NT2/D1 (cell line): ENCODE measurements at regions not wholly inside any gene's neighbourhood (a gene's known extent, or its start where the extent isn't known, plus 50 kb on each side); places are given as distances from the start of the nearest gene placed in this dataset.

ENCODE experiments used
- DNase-seq: peaks from one replicate; pipeline ENCODE4 v3.0.0-alpha.2; 2011; ENCODE audit warnings: low read depth, low spot score
- H3K27me3 ChIP-seq: 2 replicates; pipeline ENCODE4 v1.6.0; 2011; ENCODE audit warnings: mild to moderate bottlenecking; ENCODE audit not compliant: insufficient read length, insufficient read depth
- H3K36me3 ChIP-seq: 2 replicates; pipeline ENCODE4 v1.6.1; 2011; ENCODE audit warnings: mild to moderate bottlenecking, low read length, mixed read lengths; ENCODE audit not compliant: insufficient read depth, insufficient read length
- H3K4me1 ChIP-seq: 2 replicates; pipeline ENCODE4 v1.5.1; 2011; ENCODE audit not compliant: insufficient read depth, insufficient read length
- H3K4me3 ChIP-seq: 2 replicates; pipeline ENCODE4 v1.5.1; 2011; ENCODE audit warnings: low read depth; ENCODE audit not compliant: insufficient read length
- H3K9ac ChIP-seq: 2 replicates; pipeline ENCODE4 v1.6.0; 2011; ENCODE audit warnings: low read depth; ENCODE audit not compliant: insufficient read length
- H3K9me3 ChIP-seq: 2 replicates; pipeline ENCODE4 v1.5.1; 2011; ENCODE audit warnings: mild to moderate bottlenecking, low read length; ENCODE audit not compliant: insufficient read depth
- SUZ12 ChIP-seq: IDR thresholded peaks from 2 replicates; pipeline ENCODE4 v1.6.1; 2011; ENCODE audit not compliant: insufficient read length, insufficient read depth; ENCODE audit errors: extremely low read depth
- YY1 ChIP-seq: IDR thresholded peaks from 2 replicates; pipeline ENCODE4 v1.6.1; 2011; ENCODE audit not compliant: insufficient read length, insufficient read depth
- ZNF274 ChIP-seq: IDR thresholded peaks from 2 replicates; pipeline ENCODE4 v1.6.1; 2011; ENCODE audit warnings: mild to moderate bottlenecking, low read depth, low read length

DNA sequence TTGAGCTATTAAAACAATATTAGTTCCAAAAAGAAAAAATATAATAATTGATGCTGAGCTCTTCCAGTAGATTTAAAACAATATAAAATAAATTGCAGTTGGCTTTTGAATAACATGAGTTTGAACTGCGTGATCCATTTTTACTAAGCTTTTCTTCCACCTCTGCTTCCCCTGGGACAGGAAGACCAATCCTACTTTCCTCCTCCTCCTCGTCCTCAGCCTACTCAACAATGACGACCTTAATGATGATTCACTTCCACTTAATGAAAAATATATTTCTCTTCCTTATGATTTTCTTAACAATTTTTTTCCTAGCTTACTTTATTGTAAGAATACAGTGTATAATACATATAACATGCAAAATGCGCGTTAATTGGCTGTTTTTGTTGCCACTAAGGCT lies 78.9 kb upstream of the THRB start:
- TF ChIP-seq SUZ12 (no peak), ZNF274 (no peak), YY1 (no peak)
- Histone ChIP-seq H3K4me1 (no peaks in the 10 kb centered on the region), H3K9ac (no peak overlapping the region), H3K4me3 (no peak overlapping the region), H3K9me3 (no peaks in the 10 kb centered on the region; the same call in 1 of the 2 replicates), H3K27me3 (no peaks in the 10 kb centered on the region), H3K36me3 (no peaks in the 10 kb centered on the region)
- no peak for DNase-seq

DNA sequence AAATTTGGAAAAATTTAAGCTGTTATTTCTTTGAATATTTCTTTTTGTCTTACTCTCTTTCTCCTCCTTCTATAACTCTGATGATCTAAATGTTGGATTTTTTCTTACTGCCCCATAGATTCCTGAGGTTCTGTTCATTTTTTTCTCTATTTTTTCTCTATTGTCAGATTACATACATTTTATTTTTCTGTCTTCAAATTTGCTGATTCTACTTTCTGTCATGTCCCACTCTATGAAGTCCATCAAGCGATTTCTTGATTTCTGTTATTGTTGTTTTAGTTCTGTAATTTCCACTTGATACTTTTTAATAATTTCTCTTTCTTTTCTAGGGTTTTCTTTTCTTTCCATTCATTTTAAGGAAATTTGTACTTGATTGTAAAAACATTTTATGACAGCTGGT lies 83.7 kb upstream of the THRB start:
- Histone ChIP-seq H3K9ac (no peak overlapping the region), H3K9me3 (no peaks in the 10 kb centered on the region), H3K36me3 (no peaks in the 10 kb centered on the region), H3K27me3 (no peaks in the 10 kb centered on the region), H3K4me3 (no peak overlapping the region), H3K4me1 (no peaks in the 10 kb centered on the region)
- DNase-seq = no peak
- TF ChIP-seq YY1 = no peak
- no peak for TF ChIP-seq ZNF274
- TF ChIP-seq SUZ12 = no peak

DNA sequence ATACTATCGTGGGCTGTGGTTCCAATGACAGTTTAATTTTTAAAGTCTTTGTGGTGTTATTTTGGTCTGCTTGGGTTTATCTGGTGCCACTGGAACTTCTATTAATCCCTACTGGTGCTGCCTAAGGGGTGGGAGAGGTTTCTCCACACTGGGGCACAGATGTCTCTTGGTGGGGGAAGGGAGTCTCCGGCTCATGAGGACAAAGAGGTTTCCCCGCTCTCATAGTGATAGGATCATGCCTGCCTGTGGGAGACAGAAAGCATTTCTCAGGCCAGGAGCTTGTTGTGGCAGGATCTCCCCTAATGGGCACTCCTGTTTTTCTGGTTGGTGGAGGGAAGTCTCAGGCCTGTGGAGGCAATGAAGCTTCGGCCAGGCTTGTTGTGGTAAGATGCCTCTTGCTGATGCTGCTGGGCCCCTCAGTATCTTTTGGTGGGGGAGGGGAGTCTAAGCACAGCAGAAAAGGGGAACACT lies 84.3 kb upstream of the THRB start:
- H3K9ac ChIP-seq = no peak overlapping the region
- TF ChIP-seq SUZ12 (no peak), ZNF274 (no peak), YY1 (no peak)

DNA sequence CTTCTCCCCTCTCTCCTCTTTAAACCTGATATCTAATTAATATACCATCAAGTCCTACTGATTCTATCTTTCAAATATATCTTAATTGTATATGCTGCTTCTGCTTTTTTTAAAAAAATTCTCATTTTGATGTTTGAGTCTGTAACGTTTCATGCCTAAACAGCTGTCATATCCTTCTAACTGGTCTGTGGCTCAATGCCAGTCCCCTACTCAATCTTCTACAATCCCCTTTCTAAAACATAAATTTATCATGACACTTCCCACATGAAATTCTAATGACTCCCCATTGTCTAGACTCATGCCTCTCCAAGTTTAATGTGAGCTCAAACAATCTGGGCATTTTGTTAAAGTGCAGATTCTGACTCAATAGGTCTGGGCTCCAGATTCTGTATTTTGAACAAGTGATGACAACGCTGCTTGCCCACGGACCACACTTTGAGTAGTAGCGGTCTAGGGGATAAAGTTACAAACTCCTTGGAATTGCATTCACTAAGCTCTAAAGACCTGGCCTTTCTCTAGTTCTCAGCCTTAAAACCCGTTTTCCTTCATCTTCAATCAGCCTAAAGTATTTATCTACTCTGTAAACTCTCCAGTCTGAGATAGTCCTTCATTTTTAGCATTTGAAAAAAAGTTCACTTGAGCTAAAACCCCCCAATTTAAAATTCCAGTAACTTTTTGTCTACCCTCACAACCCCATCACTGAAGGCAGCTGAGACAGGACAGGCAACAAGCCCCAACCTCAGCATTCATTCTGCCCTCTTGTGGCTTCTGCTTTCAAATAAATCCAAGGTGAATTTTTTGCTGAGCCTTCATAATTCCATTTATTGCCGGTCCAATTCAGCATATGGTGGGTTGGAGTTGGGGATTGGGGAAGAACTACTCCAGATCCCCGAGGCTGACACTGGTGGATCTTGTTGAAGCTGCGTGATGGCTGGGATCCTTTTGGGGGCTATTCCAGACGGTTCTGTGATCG lies 88.1 kb upstream of the THRB start:
- TF ChIP-seq YY1 (no peak), ZNF274 (no peak), SUZ12 (no peak)
- no peak for DNase-seq
- Histone ChIP-seq H3K9ac (no peak overlapping the region), H3K4me3 (no peak overlapping the region), H3K36me3 (no peaks in the 10 kb centered on the region), H3K9me3 (no peaks in the 10 kb centered on the region), H3K4me1 (no peaks in the 10 kb centered on the region), H3K27me3 (no peaks in the 10 kb centered on the region)

More for the DNA sequence above, 84.3 kb upstream of the THRB start:
- Histone ChIP-seq H3K27me3 (no peaks in the 10 kb centered on the region), H3K4me1 (no peaks in the 10 kb centered on the region), H3K9me3 (no peaks in the 10 kb centered on the region), H3K36me3 (no peaks in the 10 kb centered on the region), H3K4me3 (no peak overlapping the region)
- DNase-seq = peak; percentile 11

DNA sequence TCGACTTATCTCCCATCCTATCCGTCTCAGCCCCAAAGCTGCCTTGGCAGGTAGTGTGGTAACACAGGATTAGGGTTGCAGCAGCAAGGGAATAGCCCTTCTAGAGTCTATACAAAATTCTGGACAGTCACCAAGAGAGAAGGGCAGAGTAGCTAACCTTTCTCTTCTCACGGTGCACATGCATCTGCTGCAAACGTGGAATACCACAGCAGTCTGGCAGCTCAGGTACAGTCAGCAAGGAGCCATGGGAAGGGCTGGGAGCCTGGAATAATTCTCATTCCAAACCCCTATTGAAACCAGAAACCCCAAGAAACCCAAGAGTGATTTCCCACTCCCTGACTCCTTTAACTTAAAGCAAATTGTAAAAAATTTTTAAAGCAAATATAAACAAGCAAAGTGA lies 92.3 kb upstream of the THRB start:
- Histone ChIP-seq H3K36me3 (no peaks in the 10 kb centered on the region), H3K4me1 (no peaks in the 10 kb centered on the region), H3K9me3 (no peaks in the 10 kb centered on the region), H3K4me3 (no peak overlapping the region), H3K9ac (no peak overlapping the region), H3K27me3 (no peaks in the 10 kb centered on the region)
- no peak for DNase-seq
- TF ChIP-seq YY1 (no peak), ZNF274 (no peak), SUZ12 (no peak)

DNA sequence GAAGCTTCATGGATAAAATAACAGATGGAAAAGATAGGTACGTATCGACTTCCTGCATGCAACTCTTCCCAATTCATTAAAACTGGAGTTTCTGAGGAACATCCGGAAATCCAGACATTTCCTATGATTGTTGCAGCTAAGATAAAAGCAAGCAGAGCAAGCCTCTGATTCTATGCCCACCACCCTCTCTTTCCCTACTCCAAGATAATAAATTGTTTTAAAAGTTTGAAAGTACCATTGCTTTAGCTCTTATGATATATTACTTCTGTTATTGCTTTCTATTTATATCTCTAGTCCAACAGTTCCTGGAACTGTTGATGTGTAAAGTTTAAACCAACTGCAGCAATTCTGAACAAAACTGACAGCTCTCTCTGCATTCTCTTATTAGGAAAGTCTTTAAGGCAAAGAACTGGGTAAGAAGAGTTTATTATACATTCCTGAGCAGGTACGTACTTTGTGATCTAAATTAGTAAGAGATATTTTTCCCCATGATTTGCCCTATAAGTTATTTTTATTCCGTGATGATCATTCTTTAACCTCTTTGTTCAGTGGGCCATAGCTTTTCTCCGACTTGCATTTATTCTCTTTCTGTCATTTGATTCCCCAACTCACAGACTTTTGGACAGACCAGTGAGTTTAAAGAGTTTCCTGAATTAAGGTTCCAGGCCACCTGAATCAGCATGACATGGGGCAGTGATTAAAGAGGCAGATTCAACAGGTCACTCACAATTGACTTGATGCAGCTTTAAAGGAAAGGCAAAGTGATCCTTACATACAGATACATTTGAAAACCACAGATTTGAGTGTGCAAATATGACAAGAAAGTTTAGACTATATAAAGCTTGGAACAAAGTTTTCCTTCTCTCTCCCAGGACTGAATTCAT lies 94.2 kb upstream of the THRB start:
- Histone ChIP-seq H3K9ac (no peak overlapping the region), H3K9me3 (no peaks in the 10 kb centered on the region), H3K4me1 (no peaks in the 10 kb centered on the region), H3K36me3 (no peaks in the 10 kb centered on the region), H3K4me3 (no peak overlapping the region), H3K27me3 (no peaks in the 10 kb centered on the region)
- no peak for DNase-seq
- no peak for TF ChIP-seq ZNF274
- no peak for TF ChIP-seq YY1
- TF ChIP-seq SUZ12 = no peak

DNA sequence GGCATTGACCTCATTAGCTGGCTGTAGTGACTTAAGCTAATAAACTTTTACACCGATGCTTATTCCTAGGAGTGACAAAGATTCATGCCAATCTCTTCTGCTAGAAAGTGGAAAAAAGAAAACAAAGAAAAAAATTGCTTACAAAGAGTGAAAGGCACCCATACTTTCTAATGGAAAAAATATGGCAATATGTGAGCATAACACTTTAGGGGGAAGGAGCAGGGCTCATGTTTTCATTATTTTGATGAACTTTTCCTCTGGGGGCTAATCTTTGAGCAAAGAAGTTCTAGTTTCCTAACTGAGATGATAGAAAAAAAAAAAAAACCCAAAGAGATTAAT lies 94.8 kb upstream of the THRB start:
- TF ChIP-seq SUZ12 = no peak
- TF ChIP-seq ZNF274 = no peak
- TF ChIP-seq YY1 = no peak
- no peaks in the 10 kb centered on the region for H3K27me3 ChIP-seq
- no peaks in the 10 kb centered on the region for H3K4me1 ChIP-seq
- no peak for DNase-seq
- no peak overlapping the region for H3K9ac ChIP-seq
- H3K9me3 ChIP-seq = no peaks in the 10 kb centered on the region
- H3K36me3 ChIP-seq = no peaks in the 10 kb centered on the region
- no peak overlapping the region for H3K4me3 ChIP-seq
